Inflammatory macrophage (primary cell): ENCODE measurements at regions not wholly inside any gene's neighbourhood (a gene's known extent, or its start where the extent isn't known, plus 50 kb on each side); places are given as distances from the start of the nearest gene placed in this dataset.
"Not testable (repeated sequence)": the region's sequence is repeated elsewhere in the genome, so short reads cannot be mapped to it uniquely, and the experiment has no call there.

Source experiments
- DNase-seq, 2 donors: peaks; one replicate each; pipeline ENCODE4 v3.0.0-alpha.2; 2020 to 2022

GRCh38 chr2:39929531-39929930, 150.5 kb upstream of the THUMPD2 start:
- no peak for DNase-seq

- DNase-seq, result no peak
These were observed 146.3 kb upstream of the THUMPD2 start for GRCh38 chr2:39925312-39925711.

GRCh38 chr2:39923455-39923854, 144.4 kb upstream of the THUMPD2 start:
- DNase-seq, result no peak

GRCh38 chr2:39922679-39923405, 143.8 kb upstream of the THUMPD2 start:
- DNase-seq, result no peak

- DNase-seq, result no peak
These were observed 141.3 kb upstream of the THUMPD2 start for GRCh38 chr2:39920307-39920801.

- DNase-seq, result no peak
These were observed 140.7 kb upstream of the THUMPD2 start for GRCh38 chr2:39919511-39920306.

- no peak for DNase-seq
These were observed 139.8 kb upstream of the THUMPD2 start for GRCh38 chr2:39918886-39919285.

- peak; percentile 54 to 56 for DNase-seq
These were observed 138.3 kb upstream of the THUMPD2 start for GRCh38 chr2:39917371-39917770.

- no peak for DNase-seq
These were observed 135.9 kb upstream of the THUMPD2 start for GRCh38 chr2:39914949-39915348.

GRCh38 chr2:39913648-39914461, 134.8 kb upstream of the THUMPD2 start:
- peak; percentile 70 to 88 for DNase-seq

- DNase-seq, result no peak
These were observed 123.0 kb upstream of the THUMPD2 start for GRCh38 chr2:39902103-39902502.

- no peak for DNase-seq
These were observed 119.9 kb upstream of the THUMPD2 start for GRCh38 chr2:39898934-39899333.

GRCh38 chr2:39897273-39897672, 118.2 kb upstream of the THUMPD2 start:
- no peak for DNase-seq

GRCh38 chr2:39894082-39894481, 115.0 kb upstream of the THUMPD2 start:
- DNase-seq, result no peak

GRCh38 chr2:39893616-39894015, 114.6 kb upstream of the THUMPD2 start:
- DNase-seq, result no peak

GRCh38 chr2:39881948-39882347, 102.9 kb upstream of the THUMPD2 start:
- DNase-seq, result no peak

- DNase-seq, result no peak
These were observed 102.4 kb upstream of the THUMPD2 start for GRCh38 chr2:39881494-39881893.

- not testable (repeated sequence) for DNase-seq
These were observed 99.9 kb upstream of the THUMPD2 start for GRCh38 chr2:39879001-39879400.

- DNase-seq, result no peak
These were observed 96.8 kb upstream of the THUMPD2 start for GRCh38 chr2:39875914-39876267.

GRCh38 chr2:39875182-39875913, 96.3 kb upstream of the THUMPD2 start:
- no peak for DNase-seq

GRCh38 chr2:39874236-39874635, 95.2 kb upstream of the THUMPD2 start:
- DNase-seq, result no peak

- DNase-seq, result no peak
These were observed 94.5 kb upstream of the THUMPD2 start for GRCh38 chr2:39873586-39873985.
